Prostate gland (tissue), 2 donors: ENCODE measurements at regions not wholly inside any gene's neighbourhood (a gene's known extent, or its start where the extent isn't known, plus 50 kb on each side); places are given as distances from the start of the nearest gene placed in this dataset.

Experiments used
- CTCF ChIP-seq, 4 experiments: fragments of 200-600 bp in 2 of 4; fragments of 450-650 bp in 2 of 4; sonication (generic) in 2 of 4; IDR thresholded peaks; 1 replicate in 3 of 4; 2 replicates in 1 of 4; pipeline ENCODE4 v1.5.1; 2016 to 2019; ENCODE audit warnings: antibody characterized with exemption in 4 of 4, mild to moderate bottlenecking in 2 of 4, moderate library complexity in 2 of 4
- POLR2AphosphoS5 ChIP-seq: sonication (generic); formaldehyde crosslinking; IDR thresholded peaks from one replicate; pipeline ENCODE4 v1.6.1; 2017; ENCODE audit warnings: antibody characterized with exemption

GRCh38 chr10:11691319-11691755 is 50.8 kb upstream of the ECHDC3 start:
- TF ChIP-seq CTCF (IDR thresholded peaks at IDR 0.05) (no peak), POLR2AphosphoS5 (no peak)
